ENCODE measurements at regions not wholly inside any gene's neighbourhood (a gene's known extent, or its start where the extent isn't known, plus 50 kb on each side); places are given as distances from the start of the nearest gene placed in this dataset.
"Not testable (repeated sequence)": the region's sequence is repeated elsewhere in the genome, so short reads cannot be mapped to it uniquely, and the experiment has no call there.

GRCh38 chr2:41210030-41210429 is 758.1 kb upstream of the SLC8A1 start:
- not testable (repeated sequence) for TF ChIP-seq CTCF (conservative IDR thresholded peaks at IDR 0.05 in 1 of 2, IDR thresholded peaks at IDR 0.05 in 1 of 2; ENCODE audit: low read depth in 1 of 2, low read length in 2 of 2); EZH2 (IDR thresholded peaks at IDR 0.05; ENCODE audit: low read length, missing control alignments)

Measured in fibroblast of lung (primary cell).